Keratinocyte (primary cell): ENCODE measurements at regions not wholly inside any gene's neighbourhood (a gene's known extent, or its start where the extent isn't known, plus 50 kb on each side); places are given as distances from the start of the nearest gene placed in this dataset.

Experiments used
- DNase-seq: peaks from one replicate; pipeline ENCODE4 v3.0.0-alpha.2; 2011; ENCODE audit warnings: low read depth, missing footprints, low spot score
- FAIRE-seq: peaks from 2 replicates; lab custom pipeline; 2011; peaks lifted over from hg19 to GRCh38; lab: Jason Lieb, UNC
- H2AFZ ChIP-seq: 2 replicates; pipeline ENCODE4 v1.6.0; 2012; ENCODE audit warnings: low read length, control low read depth, inconsistent platforms; ENCODE audit not compliant: control insufficient read depth
- H3K27ac ChIP-seq: 2 replicates; pipeline ENCODE4 v1.5.1; 2011; ENCODE audit warnings: low read length; ENCODE audit not compliant: control insufficient read depth, insufficient read depth
- H3K27me3 ChIP-seq: 3 replicates; pipeline ENCODE4 v1.6.0; 2011; ENCODE audit warnings: low read length; ENCODE audit not compliant: control insufficient read depth, insufficient read depth; ENCODE audit errors: extremely low read depth
- H3K36me3 ChIP-seq, 2 experiments: 2 replicates in 1 of 2; 3 replicates in 1 of 2; pipeline ENCODE4 v1.5.1; 2011; ENCODE audit warnings: low read length in 2 of 2, mild to moderate bottlenecking in 1 of 2; ENCODE audit not compliant: control insufficient read depth in 2 of 2, insufficient read depth in 2 of 2; ENCODE audit errors: extremely low read depth in 1 of 2
- H3K4me1 ChIP-seq: 3 replicates; pipeline ENCODE4 v1.5.1; 2011; ENCODE audit warnings: low read length; ENCODE audit not compliant: control insufficient read depth, insufficient read depth; ENCODE audit errors: extremely low read depth
- H3K4me2 ChIP-seq: 3 replicates; pipeline ENCODE4 v1.6.0; 2011; ENCODE audit warnings: low read depth, low read length; ENCODE audit not compliant: control insufficient read depth, insufficient read depth; ENCODE audit errors: extremely low read depth
- H3K4me3 ChIP-seq, 3 experiments: fragments of 200-600 bp in 1 of 3; sonication (generic) in 1 of 3; 2 replicates in 2 of 3; 3 replicates in 1 of 3; pipeline ENCODE4 v1.5.1; 2011 to 2016; ENCODE audit warnings: low read length in 3 of 3, mild to moderate bottlenecking in 3 of 3, control low read depth in 2 of 3, inconsistent platforms in 1 of 3, low read depth in 1 of 3, mixed read lengths in 1 of 3, mixed run types in 1 of 3, moderate library complexity in 1 of 3; ENCODE audit not compliant: control insufficient read depth in 2 of 3, insufficient read depth in 2 of 3; ENCODE audit errors: extremely low read depth in 1 of 3
- H3K79me2 ChIP-seq: 2 replicates; pipeline ENCODE4 v1.6.0; 2012; ENCODE audit warnings: low read length; ENCODE audit not compliant: control insufficient read depth, insufficient read depth
- H3K9ac ChIP-seq: 3 replicates; pipeline ENCODE4 v1.6.0; 2011; ENCODE audit warnings: low read length; ENCODE audit not compliant: control insufficient read depth, insufficient read depth; ENCODE audit errors: extremely low read depth
- H3K9me1 ChIP-seq: 3 replicates; pipeline ENCODE4 v1.6.0; 2011; ENCODE audit warnings: low read length; ENCODE audit not compliant: control insufficient read depth, insufficient read depth; ENCODE audit errors: extremely low read depth
- H3K9me3 ChIP-seq: 2 replicates; pipeline ENCODE4 v1.5.1; 2012; ENCODE audit warnings: low read depth, low read length; ENCODE audit not compliant: control insufficient read depth
- H4K20me1 ChIP-seq: 3 replicates; pipeline ENCODE4 v1.6.0; 2011; ENCODE audit warnings: low read length; ENCODE audit not compliant: control insufficient read depth, insufficient read depth; ENCODE audit errors: extremely low read depth
- CTCF ChIP-seq, 3 experiments: IDR thresholded peaks in 1 of 3; conservative IDR thresholded peaks in 1 of 3; optimal IDR thresholded peaks in 1 of 3; 2 replicates in 2 of 3; 3 replicates in 1 of 3; pipeline versions ENCODE3 to v1.5.1; 2011; ENCODE audit warnings: low read length in 3 of 3, mild to moderate bottlenecking in 3 of 3, moderate library complexity in 2 of 3, control low read depth in 1 of 3, inconsistent platforms in 1 of 3; ENCODE audit not compliant: insufficient read depth in 2 of 3; ENCODE audit errors: extremely low read depth in 1 of 3
- EZH2 ChIP-seq: IDR thresholded peaks from one replicate; pipeline ENCODE4 v1.6.1; 2012; ENCODE audit warnings: inconsistent platforms, mild to moderate bottlenecking, low read length, moderate library complexity
- dilution Hi-C: fragments of 300-500 bp; cut with MboI; formaldehyde crosslinking; loops from one replicate; pipeline ENCODE4 v1.7.0; 2020; ENCODE audit warnings: low sequenced_read_pairs; ENCODE audit not compliant: extremely low pct_ligation_motif_present

DNA sequence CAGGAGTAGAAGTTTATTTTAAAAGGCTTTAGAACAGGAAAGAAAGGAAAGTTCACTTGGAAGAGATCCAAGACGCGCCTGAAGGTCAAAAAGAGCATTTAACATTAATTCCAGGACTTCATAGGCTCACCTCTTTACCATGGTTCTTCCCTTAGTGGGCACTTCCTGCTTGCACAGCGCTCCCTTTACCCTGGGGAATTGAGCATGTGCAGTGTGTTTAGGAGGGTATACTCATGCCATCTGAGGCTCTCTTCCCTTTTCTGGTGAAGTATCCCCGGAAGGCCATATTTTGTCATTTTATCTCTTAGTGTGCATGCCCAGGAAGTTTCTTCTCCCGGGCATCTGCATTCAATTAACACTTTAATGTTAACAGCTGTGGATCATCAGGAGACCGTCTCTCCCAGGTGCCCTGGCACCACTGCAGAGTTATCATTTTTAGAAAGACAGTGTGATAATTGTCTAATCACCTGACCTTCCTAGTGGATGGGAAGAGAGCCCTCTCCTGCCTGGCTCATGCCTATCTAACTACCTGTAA, 66.1 kb upstream of the ABCC4 start:
- Histone ChIP-seq H3K9me1 (no peaks in the 10 kb centered on the region), H3K9ac (no peak overlapping the region), H3K27ac (no peak overlapping the region), H3K4me2 (no peak overlapping the region), H2AFZ (no peak overlapping the region), H3K4me3 (no peak overlapping the region), H3K79me2 (no peaks in the 10 kb centered on the region), H4K20me1 (no peaks in the 10 kb centered on the region), H3K27me3 (no peaks in the 10 kb centered on the region), H3K36me3 (no peaks in the 10 kb centered on the region), H3K9me3 (no peaks in the 10 kb centered on the region), H3K4me1 (no peaks in the 10 kb centered on the region)
- dilution Hi-C loops: no loop called here
- no peak for TF ChIP-seq EZH2
- no peak for TF ChIP-seq CTCF (optimal IDR thresholded peaks at IDR 0.05 in 1 of 3, IDR thresholded peaks at IDR 0.05 in 1 of 3, conservative IDR thresholded peaks at IDR 0.05 in 1 of 3; ENCODE audit: extremely low read depth in 1 of 3, insufficient read depth in 2 of 3, low read length in 3 of 3)
- DNase-seq: no peak
- no peak for FAIRE-seq

DNA sequence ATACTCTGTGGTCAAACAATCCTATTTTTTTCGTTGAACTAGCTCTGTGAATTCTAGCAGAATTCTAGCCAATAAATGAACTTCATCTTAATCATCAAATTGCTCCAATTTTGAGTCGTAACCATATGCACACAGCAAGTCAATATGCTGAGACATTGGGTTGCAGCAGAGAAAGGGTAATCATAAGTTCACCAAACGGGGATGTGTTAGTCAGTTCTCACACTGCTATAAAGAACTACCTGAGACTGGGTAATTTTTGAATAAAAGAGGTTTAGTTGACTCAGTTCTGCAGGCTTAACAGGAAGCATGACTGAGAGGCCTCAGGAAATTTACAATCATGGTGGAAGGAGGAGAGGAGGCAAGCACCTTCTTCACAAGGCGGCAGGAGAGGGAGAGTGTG, 67.7 kb upstream of the ABCC4 start:
- Histone ChIP-seq H3K4me1 (no peaks in the 10 kb centered on the region), H2AFZ (no peak overlapping the region), H3K9me1 (no peaks in the 10 kb centered on the region), H3K4me3 (no peak overlapping the region), H3K4me2 (no peak overlapping the region), H3K79me2 (no peaks in the 10 kb centered on the region), H3K27ac (no peak overlapping the region), H4K20me1 (no peaks in the 10 kb centered on the region), H3K27me3 (no peaks in the 10 kb centered on the region), H3K9ac (no peak overlapping the region), H3K36me3 (no peaks in the 10 kb centered on the region), H3K9me3 (no peaks in the 10 kb centered on the region)
- dilution Hi-C loops: no loop called here
- no peak for TF ChIP-seq EZH2
- no peak for TF ChIP-seq CTCF (optimal IDR thresholded peaks at IDR 0.05 in 1 of 3, IDR thresholded peaks at IDR 0.05 in 1 of 3, conservative IDR thresholded peaks at IDR 0.05 in 1 of 3; ENCODE audit: extremely low read depth in 1 of 3, insufficient read depth in 2 of 3, low read length in 3 of 3)
- DNase-seq (no peak), FAIRE-seq (no peak)
